HFFc6 (cell line): ENCODE measurements at regions not wholly inside any gene's neighbourhood (a gene's known extent, or its start where the extent isn't known, plus 50 kb on each side); places are given as distances from the start of the nearest gene placed in this dataset.

Experiments
- DNase-seq: peaks from one replicate; pipeline ENCODE4 v3.0.0-alpha.2; 2018
- H3K27ac Mint-ChIP-seq: 2 replicates; pipeline ENCODE4 v1.8.0; 2020; ENCODE audit warnings: mild to moderate bottlenecking, mixed read lengths
- H3K27me3 Mint-ChIP-seq: 2 replicates; pipeline ENCODE4 v1.8.0; 2021; ENCODE audit warnings: mild to moderate bottlenecking, moderate library complexity, mixed read lengths; ENCODE audit not compliant: insufficient read depth
- H3K36me3 Mint-ChIP-seq: 2 replicates; pipeline ENCODE4 v1.8.0; 2021; ENCODE audit warnings: low read depth, mixed read lengths
- H3K4me1 Mint-ChIP-seq: 2 replicates; pipeline ENCODE4 v1.8.0; 2020; ENCODE audit warnings: low read depth, mixed read lengths
- H3K4me3 Mint-ChIP-seq: 2 replicates; pipeline ENCODE4 v1.8.0; 2020; ENCODE audit warnings: mild to moderate bottlenecking, moderate library complexity, mixed read lengths
- H3K9me3 Mint-ChIP-seq: 2 replicates; pipeline ENCODE4 v1.8.0; 2020; ENCODE audit warnings: mild to moderate bottlenecking, mixed read lengths
- TF ChIP-seq, protein P1 (sequence below): fragments of 200-600 bp; sonication (generic); IDR thresholded peaks from 2 replicates; pipeline ENCODE4 v1.5.0; 2021; ENCODE audit warnings: antibody characterized with exemption, mild to moderate bottlenecking

DNA sequence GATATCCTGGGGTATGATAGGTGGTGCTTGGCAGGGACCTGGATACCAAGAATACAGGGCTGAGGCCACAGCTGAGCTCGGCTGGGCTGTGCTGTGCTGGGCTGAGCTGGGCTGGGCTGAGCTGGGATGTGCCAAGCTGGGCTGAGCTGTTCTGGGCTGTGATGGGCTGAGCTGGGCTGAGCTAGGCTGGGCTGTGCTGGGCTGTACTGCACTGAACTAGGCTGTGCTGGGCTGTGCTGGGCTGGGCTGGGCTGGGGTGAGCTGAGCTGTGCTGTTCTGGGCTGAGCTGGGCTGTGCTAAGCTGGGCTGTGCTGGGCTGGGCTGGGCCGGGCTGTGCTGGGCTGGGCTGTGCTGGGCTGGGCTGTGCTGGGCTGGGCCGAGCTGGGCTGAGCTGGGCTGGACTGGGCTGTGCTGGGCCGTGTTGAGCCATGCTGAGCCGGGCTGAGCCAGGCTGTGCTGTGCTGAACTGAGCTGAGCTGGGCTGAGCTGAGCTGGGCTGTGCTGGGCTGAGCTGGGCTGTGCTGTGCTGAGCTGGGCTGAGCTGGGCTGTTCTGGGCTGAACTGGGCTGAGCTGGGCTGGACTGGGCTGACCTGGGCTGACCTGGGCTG is 94.7 kb upstream of the ACTRT2 start:
- TF ChIP-seq, protein P1, sequence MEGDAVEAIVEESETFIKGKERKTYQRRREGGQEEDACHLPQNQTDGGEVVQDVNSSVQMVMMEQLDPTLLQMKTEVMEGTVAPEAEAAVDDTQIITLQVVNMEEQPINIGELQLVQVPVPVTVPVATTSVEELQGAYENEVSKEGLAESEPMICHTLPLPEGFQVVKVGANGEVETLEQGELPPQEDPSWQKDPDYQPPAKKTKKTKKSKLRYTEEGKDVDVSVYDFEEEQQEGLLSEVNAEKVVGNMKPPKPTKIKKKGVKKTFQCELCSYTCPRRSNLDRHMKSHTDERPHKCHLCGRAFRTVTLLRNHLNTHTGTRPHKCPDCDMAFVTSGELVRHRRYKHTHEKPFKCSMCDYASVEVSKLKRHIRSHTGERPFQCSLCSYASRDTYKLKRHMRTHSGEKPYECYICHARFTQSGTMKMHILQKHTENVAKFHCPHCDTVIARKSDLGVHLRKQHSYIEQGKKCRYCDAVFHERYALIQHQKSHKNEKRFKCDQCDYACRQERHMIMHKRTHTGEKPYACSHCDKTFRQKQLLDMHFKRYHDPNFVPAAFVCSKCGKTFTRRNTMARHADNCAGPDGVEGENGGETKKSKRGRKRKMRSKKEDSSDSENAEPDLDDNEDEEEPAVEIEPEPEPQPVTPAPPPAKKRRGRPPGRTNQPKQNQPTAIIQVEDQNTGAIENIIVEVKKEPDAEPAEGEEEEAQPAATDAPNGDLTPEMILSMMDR, result no peak
- no peaks in the 10 kb centered on the region for H3K4me1 Mint-ChIP-seq
- no peak for DNase-seq
- peaks cover 1% of the 10 kb centered on the region; the same call in 1 of the 2 replicates for H3K27me3 Mint-ChIP-seq
- H3K36me3 Mint-ChIP-seq, result peaks cover 9% of the 10 kb centered on the region; the same call in 1 of the 2 replicates
- peaks cover 53% of the 10 kb centered on the region for H3K9me3 Mint-ChIP-seq
- no peak overlapping the region for H3K27ac Mint-ChIP-seq
- no peak overlapping the region for H3K4me3 Mint-ChIP-seq

DNA sequence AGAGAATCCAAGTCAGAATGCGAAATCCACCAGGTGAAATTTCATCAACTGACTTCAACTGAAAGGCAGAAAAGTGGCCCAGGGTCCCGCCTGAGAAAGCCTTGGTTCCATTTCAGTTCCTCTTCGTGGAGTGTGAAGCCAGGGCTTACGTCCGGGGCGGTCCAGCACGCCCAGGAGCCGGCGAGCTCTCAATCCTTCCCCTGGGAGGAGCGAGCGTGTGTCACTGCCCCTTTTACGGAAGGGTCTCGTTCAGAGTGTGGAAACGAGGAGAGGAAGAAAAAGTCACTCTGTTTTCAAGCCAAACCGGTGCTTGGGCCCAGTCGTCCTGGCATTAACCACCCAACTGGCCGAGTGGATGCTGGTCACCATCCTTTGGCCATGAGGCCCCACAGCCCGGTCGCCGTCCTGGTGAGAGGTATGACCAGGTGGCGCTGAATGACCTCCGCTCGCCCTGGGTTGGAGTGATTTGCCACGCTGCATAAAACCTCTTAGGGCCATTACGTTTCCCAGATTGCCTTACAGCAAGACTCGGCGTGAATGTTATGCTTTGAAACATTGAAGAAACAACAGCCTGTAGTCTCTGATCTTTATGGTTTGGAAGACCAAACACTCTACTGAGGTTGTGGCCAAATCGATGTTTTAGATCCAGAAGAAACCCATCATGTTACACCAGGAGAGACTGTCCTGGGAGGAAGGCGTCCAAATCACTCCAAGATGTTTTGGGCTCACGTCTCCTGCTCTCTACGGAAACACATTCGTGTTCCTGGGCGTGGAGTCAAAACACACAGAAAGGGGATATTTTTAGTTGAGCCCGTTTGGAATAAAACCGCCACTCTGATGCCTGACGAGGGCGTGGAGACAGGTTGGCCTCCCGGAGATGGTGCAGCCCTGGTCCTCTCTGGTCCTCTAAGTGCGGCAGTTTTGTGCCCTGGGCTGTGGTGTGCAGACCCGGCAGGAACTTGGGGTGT is 93.6 kb upstream of the ACTRT2 start:
- Mint-ChIP-seq H3K27ac (no peak overlapping the region), H3K4me3 (no peak overlapping the region), H3K4me1 (no peaks in the 10 kb centered on the region), H3K36me3 (peaks cover 9% of the 10 kb centered on the region; the same call in 1 of the 2 replicates), H3K27me3 (peaks cover 1% of the 10 kb centered on the region; the same call in 1 of the 2 replicates), H3K9me3 (peaks cover 60% of the 10 kb centered on the region)
- TF ChIP-seq, protein P1, result no peak
- no peak for DNase-seq

DNA sequence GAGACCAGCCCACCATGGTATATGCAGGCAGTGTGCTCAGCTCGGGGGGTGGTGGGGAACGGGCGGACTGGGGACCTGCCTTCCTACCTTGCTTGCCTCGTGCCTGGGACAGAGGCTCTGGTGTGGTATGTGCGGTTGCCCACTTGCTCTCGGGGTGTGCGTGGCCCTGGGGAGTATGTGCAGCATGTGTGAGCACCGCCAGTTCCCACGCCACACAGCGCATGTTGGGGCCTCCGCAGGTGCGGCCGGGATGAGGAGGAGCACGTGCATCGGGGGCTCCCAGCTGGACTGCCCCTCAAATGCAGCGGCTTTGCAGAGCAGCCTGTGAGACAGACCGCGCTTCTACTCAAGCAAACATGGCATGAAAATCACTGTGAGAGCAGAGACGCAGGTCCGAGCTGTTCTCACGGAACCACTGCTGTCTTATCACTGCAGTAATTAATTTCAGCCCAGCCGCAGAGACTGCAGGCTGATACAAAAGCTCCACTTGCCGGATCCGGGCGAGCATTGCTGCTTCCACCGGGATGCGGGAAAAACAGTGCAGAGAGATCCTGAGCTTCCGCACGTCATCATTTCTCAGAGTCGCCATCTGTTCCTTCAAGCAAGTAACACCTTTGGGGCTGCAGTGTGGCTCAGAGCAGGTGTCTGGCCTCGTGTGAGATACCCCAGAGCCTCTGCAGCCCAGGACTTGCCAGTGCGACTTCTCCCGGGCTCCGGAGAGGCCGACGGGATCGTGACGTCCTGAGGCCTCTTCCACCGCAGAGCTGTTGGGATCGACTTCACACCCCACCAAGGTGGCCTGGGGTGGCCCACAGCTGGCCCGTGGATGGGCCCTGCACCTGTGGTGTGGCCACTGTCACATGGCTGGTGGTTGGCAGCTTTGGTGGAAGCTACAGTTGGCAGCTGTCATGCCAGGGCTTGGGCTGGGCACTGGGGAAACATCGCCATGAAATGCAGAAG is 92.6 kb upstream of the ACTRT2 start:
- H3K36me3 Mint-ChIP-seq, result peaks cover 9% of the 10 kb centered on the region; the same call in 1 of the 2 replicates
- DNase-seq, result no peak
- TF ChIP-seq, protein P1, result no peak
- H3K4me3 Mint-ChIP-seq, result no peak overlapping the region
- H3K9me3 Mint-ChIP-seq, result peaks cover 55% of the 10 kb centered on the region
- H3K27ac Mint-ChIP-seq, result no peak overlapping the region
- peaks cover 1% of the 10 kb centered on the region; the same call in 1 of the 2 replicates for H3K27me3 Mint-ChIP-seq
- H3K4me1 Mint-ChIP-seq, result no peaks in the 10 kb centered on the region

DNA sequence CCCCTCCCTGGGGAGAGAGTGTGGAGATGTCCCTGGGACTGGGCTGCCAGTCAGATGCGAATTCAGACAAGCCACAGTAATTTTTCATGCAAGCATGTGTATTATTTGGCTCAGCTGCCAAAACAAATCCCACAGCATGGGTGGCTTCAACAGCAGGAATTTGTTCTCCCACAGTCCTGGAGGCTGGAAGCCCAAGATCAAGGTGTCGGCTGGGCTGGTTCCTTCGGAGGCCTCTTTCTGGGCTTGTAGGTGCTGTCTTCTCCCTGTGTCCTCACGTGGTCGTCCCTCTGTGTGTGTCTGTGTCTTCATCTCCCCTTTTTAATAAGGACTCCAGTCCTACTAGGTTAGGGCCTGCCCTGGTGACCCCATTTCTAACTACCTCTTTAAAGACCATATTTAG is 91.9 kb upstream of the ACTRT2 start:
- no peak for DNase-seq
- Mint-ChIP-seq H3K4me1 (no peaks in the 10 kb centered on the region), H3K27me3 (peaks cover 1% of the 10 kb centered on the region; the same call in 1 of the 2 replicates), H3K36me3 (peaks cover 9% of the 10 kb centered on the region; the same call in 1 of the 2 replicates), H3K9me3 (peaks cover 51% of the 10 kb centered on the region), H3K27ac (no peak overlapping the region), H3K4me3 (no peak overlapping the region)
- TF ChIP-seq, protein P1, result no peak
